GM18858 (cell line): ENCODE measurements at regions not wholly inside any gene's neighbourhood (a gene's known extent, or its start where the extent isn't known, plus 50 kb on each side); places are given as distances from the start of the nearest gene placed in this dataset.
A peak's percentile ranks its signal among the peaks of the same experiment; 100 is the strongest.
"Not testable (repeated sequence)": the region's sequence is repeated elsewhere in the genome, so short reads cannot be mapped to it uniquely, and the experiment has no call there.

Source experiments
- ATAC-seq: cut with Tn5 transposase; IDR thresholded peaks from one replicate; pipeline ENCODE4 v1.9.1; 2021; ENCODE audit not compliant: unreplicated experiment

DNA sequence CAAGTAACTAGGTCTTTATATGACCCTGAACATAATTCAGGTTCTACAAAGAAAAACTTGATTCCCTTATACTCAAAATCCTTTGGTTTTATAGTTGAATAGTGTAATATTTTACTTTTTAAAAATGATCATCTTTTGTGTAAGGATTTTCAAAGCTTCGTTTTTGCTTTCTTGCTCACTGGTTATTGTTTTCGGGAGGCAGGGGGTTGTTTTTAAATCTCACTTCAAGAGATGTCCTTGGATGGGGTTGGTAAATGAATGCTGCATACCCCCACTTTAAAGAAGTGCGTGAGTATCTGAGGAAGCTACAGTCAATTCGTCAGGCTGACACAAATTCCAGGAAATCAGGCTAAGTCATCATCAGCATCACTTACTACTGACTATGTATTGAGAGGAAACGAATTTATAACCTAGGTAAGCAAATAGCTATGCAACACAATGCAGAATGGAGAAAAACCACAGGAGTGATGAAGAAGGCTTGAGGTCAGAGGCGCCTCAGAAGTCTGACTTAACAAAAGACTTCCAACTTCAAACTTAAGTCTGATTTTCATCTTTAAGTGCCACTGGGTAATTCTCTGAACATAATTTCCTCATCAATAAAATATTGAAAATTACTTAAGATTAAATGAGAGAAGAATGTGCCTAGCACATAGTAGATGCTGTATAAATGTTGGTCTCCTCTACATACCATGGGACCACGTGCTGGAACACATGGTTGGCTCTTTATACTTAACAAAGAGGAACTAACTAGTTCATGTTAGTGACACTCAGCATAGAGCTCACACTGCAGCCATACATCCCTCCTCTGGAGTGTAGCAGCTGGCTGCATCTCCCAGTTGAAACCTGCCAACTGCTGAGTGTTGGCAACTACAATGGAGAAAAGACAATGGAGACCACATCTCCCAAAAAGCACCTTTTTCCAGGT lies 106.0 kb upstream of the KIF2A start:
- ATAC-seq: no peak

GRCh38 chr5:62206150-62206829 lies 99.7 kb upstream of the KIF2A start:
- ATAC-seq: no peak

DNA sequence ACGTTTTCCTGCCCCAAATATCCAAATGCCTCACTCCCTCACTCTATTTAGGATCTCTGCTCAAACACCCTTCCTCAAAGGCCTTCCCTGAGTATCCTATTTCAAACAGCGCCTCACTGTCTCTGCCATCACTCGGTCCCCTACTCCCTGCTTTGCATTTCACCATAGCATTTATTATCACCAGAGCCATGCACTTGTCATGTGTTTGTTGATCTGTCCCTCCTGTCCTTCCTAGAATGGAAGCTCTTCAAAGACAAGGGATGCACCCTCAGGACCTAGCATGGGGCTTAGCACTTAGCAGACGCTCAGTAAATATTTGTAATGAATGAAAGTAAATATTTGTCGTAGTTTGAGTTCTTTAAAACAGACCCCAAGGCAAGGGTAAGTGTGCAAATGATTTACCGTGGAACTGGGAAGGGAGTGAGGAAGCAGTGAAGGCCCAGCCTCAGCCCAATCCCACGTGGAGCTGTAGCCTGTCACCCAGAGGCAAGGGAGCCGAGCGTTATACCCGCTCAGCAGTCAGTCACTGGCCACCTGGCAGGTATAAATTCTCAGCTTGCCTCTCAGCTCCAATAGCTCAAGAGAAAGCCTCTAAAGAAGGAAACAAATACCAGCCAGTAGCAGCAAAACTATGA lies 97.7 kb upstream of the KIF2A start:
- no peak for ATAC-seq

DNA sequence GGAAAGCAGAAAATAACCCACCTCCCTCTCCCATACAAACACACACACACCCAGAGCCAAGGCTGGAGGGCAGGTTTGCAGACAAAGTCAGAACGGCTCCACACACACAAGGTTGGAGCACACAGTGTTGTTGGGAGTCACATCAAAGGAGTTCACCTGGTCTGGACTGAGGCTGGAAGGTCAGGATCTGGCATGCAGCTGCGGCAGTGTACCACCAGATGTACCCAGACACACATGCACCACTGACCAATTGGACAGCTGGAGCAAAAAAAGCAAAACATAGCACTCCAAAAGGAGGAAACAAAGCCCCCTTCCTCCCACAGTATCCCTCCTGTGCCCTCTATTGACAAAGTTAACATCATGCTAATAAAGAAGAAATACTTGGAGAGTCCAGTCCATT lies 94.6 kb upstream of the KIF2A start:
- ATAC-seq: no peak

- no peak for ATAC-seq
These were observed 93.4 kb upstream of the KIF2A start for GRCh38 chr5:62212648-62213047.

- ATAC-seq: no peak
These were observed 91.3 kb upstream of the KIF2A start for GRCh38 chr5:62214701-62215100.

- not testable (repeated sequence) for ATAC-seq
These were observed 89.4 kb upstream of the KIF2A start for GRCh38 chr5:62216603-62217002.

DNA sequence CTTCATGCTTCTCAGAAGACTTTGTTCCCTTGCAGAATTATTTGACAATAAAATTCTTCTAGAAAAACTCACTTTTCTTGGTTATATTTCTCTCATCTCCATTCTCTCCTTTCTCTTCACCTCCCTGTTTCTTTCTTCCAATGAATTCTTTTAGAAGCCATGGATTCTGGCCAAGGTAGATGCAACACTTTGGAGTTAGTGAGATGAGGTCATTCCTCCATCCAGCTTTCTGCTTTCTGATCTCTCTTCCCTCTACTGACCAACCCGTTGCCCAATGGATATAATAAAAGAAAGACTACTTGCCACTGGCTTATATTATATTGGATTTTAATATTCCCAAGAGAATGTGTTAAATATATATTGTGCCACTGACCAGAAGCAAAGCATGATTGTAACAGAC lies 88.9 kb upstream of the KIF2A start:
- not testable (repeated sequence) for ATAC-seq

GRCh38 chr5:62218860-62219259 lies 87.1 kb upstream of the KIF2A start:
- ATAC-seq: not testable (repeated sequence)

DNA sequence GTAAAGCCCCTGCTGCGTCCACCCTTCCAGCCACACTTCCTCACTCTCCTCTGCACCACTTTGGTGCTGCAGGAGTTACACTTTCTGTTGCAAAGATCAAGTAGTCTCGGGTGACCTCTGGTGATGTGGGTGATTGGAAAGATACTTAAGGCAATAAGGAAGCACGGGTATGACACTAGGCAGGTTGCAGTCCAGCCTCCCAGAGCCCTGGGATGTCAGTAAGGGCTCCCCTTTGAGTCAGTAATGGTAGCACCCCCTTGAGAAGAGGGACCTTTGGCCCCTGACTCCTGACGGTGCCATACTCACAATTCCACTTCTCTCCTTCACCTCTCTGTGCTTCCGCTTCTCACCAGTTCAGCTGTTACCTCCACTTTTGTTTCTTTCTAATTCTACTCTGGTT lies 84.1 kb upstream of the KIF2A start:
- not testable (repeated sequence) for ATAC-seq

DNA sequence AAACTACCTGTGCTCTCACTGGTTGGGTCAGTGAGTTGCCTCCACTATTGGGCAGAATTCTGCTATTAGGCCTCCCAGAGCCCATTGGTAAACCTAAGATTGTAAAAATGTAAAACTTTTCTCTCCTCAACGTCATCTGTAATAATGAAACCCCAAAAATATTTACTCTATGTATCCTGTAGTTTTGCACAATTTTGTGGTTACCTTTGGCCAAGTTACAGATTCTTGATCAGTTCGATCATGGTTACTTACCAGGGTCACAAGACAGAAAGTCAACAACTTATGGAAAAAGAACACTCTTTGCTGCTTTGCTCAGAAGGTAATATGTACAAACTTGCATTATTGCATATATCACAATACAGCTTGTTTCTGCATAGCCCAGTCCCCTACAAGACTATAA lies 83.7 kb upstream of the KIF2A start:
- not testable (repeated sequence) for ATAC-seq

- peak; percentile 96 for ATAC-seq
These were observed 82.7 kb upstream of the KIF2A start for GRCh38 chr5:62223312-62223670.

GRCh38 chr5:62224987-62225601 lies 80.9 kb upstream of the KIF2A start:
- not testable (repeated sequence) for ATAC-seq

DNA sequence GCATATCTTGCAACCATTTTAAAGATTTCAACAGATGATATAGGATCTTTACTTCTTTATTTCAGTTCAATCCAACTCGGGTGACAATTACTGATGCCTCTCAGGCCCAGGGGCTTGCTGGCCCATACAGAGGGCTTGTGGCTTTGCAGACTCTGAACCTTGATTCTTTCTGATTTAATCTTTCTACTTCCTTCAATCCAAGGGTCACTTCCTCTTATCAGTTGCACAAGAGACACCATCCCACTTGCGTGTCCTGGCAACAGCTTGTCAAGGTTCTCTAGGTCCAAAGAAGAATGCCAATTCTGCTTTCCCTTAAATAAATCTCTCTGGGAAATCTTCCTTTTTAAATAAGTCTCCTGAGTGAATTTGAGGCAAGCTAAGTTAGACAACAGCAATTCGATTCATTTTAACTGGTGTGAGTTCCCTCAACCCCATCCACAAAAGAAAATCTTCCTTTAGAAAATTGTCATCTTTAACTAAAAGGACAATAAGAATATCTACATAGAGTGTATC lies 75.1 kb upstream of the KIF2A start:
- not testable (repeated sequence) for ATAC-seq

- no peak for ATAC-seq
These were observed 74.4 kb upstream of the KIF2A start for GRCh38 chr5:62231576-62231975.

GRCh38 chr5:62232218-62232617 lies 73.8 kb upstream of the KIF2A start:
- ATAC-seq: not testable (repeated sequence)

- peak; percentile 74 for ATAC-seq
These were observed 72.6 kb upstream of the KIF2A start for GRCh38 chr5:62233083-62234046.

GRCh38 chr5:62236593-62236992 lies 69.4 kb upstream of the KIF2A start:
- ATAC-seq: peak; percentile 39

DNA sequence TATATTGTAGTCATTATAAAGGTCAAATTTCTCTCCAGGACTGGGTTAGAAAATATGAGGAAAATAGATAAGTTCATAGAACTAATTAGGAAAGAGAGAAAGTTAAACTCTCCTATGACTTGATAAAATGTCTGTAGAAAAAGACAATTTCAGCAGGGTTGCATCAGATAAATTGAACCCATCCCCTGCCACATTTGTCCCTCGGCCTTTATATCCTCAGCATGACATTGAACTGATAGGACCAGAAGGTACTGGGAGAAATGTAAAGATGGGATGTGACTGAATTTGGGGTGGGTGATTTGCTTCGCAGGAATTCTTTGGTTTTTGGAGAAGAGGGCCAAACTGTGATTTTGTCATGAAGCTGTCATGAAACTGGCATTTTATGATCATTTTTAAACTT lies 68.1 kb upstream of the KIF2A start:
- ATAC-seq: not testable (repeated sequence)

- not testable (repeated sequence) for ATAC-seq
These were observed 67.4 kb upstream of the KIF2A start for GRCh38 chr5:62238584-62238983.
